ENCODE measurements at regions not wholly inside any gene's neighbourhood (a gene's known extent, or its start where the extent isn't known, plus 50 kb on each side); places are given as distances from the start of the nearest gene placed in this dataset.
"Not testable (repeated sequence)": the region's sequence is repeated elsewhere in the genome, so short reads cannot be mapped to it uniquely, and the experiment has no call there.

- no peaks in the 10 kb centered on the region for H3K27me3 Mint-ChIP-seq
- H3K27ac Mint-ChIP-seq = no peak overlapping the region
- intact Hi-C loops (cut with micrococcal nuclease) = no loop called here
- H3K36me3 Mint-ChIP-seq (ENCODE audit: low read depth) = no peaks in the 10 kb centered on the region
- H3K4me1 Mint-ChIP-seq (ENCODE audit: low read depth) = no peaks in the 10 kb centered on the region
- H3K9me3 Mint-ChIP-seq = peaks cover 18% of the 10 kb centered on the region
- no peak overlapping the region for H3K4me3 Mint-ChIP-seq
These were observed 396.2 kb upstream of the CDIN1 start for GRCh38 chr15:36183201-36183600.

DNA sequence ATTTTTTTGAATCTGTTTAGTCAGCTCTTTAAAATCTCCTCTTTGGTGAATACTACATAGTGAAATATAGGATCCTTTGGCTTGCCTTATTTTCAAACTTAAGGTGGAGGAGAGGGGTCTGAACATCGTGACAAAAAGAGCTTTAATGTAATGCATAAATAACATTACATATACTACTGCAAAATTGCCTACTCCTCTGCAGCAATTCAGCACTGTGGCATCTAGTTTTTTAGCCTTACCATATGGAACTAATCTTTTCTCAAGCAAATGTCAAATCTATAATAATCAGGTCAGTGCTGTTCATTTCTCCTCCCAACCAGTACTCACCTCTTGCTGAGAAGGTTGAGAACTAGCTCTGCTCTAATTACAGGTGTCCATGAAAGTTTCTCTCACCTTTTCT lies 394.0 kb upstream of the CDIN1 start:
- H3K36me3 Mint-ChIP-seq (ENCODE audit: low read depth) = no peaks in the 10 kb centered on the region
- peaks cover 20% of the 10 kb centered on the region for H3K9me3 Mint-ChIP-seq
- H3K27me3 Mint-ChIP-seq = no peaks in the 10 kb centered on the region
- H3K27ac Mint-ChIP-seq = no peak overlapping the region
- H3K4me3 Mint-ChIP-seq = no peak overlapping the region
- H3K4me1 Mint-ChIP-seq (ENCODE audit: low read depth) = no peaks in the 10 kb centered on the region
- intact Hi-C loops (cut with micrococcal nuclease) = no loop called here

DNA sequence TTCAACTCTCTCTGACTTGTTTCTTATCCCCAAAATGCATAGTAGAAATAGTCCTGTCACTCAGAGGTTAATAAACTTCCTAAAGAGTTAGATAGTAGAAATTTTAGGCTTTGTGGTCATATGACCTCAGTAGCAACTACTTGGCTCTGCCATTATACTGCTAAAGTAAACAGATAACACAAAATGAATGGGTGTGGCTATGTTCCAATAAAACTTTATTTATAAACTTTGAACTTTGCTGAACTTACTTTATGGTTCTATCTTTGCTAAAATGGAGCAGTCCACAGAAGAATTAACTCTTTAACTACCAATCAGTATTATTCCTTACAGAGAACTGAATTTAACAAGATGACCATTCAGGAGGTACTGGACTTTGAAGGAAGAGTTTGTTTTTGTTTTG lies 393.6 kb upstream of the CDIN1 start:
- H3K27ac Mint-ChIP-seq = no peak overlapping the region
- no peaks in the 10 kb centered on the region for H3K36me3 Mint-ChIP-seq (ENCODE audit: low read depth)
- intact Hi-C loops (cut with micrococcal nuclease) = no loop called here
- H3K4me1 Mint-ChIP-seq (ENCODE audit: low read depth) = no peaks in the 10 kb centered on the region
- no peaks in the 10 kb centered on the region for H3K27me3 Mint-ChIP-seq
- H3K9me3 Mint-ChIP-seq = peaks cover 24% of the 10 kb centered on the region
- H3K4me3 Mint-ChIP-seq = no peak overlapping the region

DNA sequence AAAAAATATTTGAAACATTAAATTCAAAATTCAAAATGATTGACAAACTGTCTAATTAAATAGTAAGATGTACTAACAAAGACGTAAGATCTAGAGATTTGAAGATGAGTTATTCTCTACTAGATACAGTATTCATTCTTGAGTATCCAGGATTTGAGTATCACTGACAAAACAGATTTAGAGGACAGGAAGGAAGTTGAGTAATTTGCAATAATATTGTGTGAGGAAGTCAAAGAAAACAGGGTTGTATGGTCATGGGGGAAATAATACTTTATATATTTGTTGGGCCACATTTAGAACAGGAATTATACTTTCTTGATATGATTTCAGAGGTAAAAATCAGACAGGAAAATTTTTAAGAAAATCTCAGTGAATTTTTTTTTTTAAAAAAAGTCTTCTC lies 393.1 kb upstream of the CDIN1 start:
- Mint-ChIP-seq H3K27ac (no peak overlapping the region), H3K9me3 (peaks cover 29% of the 10 kb centered on the region), H3K4me3 (no peak overlapping the region), H3K36me3 (ENCODE audit: low read depth) (no peaks in the 10 kb centered on the region), H3K27me3 (no peaks in the 10 kb centered on the region), H3K4me1 (ENCODE audit: low read depth) (no peaks in the 10 kb centered on the region)
- intact Hi-C loops (cut with micrococcal nuclease) = no loop called here

GRCh38 chr15:36191459-36191858 lies 388.0 kb upstream of the CDIN1 start:
- H3K36me3 Mint-ChIP-seq (ENCODE audit: low read depth) = no peaks in the 10 kb centered on the region
- H3K4me1 Mint-ChIP-seq (ENCODE audit: low read depth) = no peaks in the 10 kb centered on the region
- intact Hi-C loops (cut with micrococcal nuclease) = no loop called here
- H3K4me3 Mint-ChIP-seq = no peak overlapping the region
- no peaks in the 10 kb centered on the region for H3K27me3 Mint-ChIP-seq
- H3K9me3 Mint-ChIP-seq = peaks cover 41% of the 10 kb centered on the region
- no peak overlapping the region for H3K27ac Mint-ChIP-seq

DNA sequence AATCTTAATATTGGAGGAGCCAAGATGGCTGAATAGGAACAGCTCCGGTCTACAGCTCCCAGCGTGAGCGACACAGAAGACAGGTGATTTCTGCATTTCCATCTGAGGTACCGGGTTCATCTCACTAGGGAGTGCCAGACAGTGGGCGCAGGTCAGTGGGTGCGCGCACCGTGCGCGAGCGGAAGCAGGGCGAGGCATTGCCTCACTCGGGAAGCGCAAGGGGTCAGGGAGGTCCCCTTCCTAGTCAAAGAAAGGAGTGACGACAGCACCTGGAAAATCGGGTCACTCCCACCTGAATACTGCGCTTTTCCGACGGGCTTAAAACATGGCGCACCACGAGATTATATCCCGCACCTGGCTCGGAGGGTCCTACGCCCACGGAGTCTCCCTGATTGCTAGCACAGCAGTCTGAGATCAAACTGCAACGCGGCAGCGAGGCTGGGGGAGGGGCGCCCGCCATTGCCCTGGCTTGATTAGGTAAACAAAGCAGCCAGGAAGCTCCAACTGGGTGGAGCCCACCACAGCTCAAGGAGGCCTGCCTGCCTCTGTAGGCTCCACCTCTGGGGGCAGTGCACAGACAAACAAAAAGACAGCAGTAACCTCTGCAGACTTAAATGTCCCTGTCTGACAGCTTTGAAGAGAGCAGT lies 383.9 kb upstream of the CDIN1 start:
- H3K27me3 Mint-ChIP-seq; H3K4me1 Mint-ChIP-seq (ENCODE audit: low read depth); intact Hi-C loops (cut with micrococcal nuclease); H3K27ac Mint-ChIP-seq; H3K4me3 Mint-ChIP-seq; H3K36me3 Mint-ChIP-seq (ENCODE audit: low read depth): not testable (repeated sequence)
- H3K9me3 Mint-ChIP-seq = peaks cover 26% of the 10 kb centered on the region

- H3K4me3 Mint-ChIP-seq = no peak overlapping the region
- H3K27ac Mint-ChIP-seq = no peak overlapping the region
- H3K27me3 Mint-ChIP-seq = no peaks in the 10 kb centered on the region
- intact Hi-C loops (cut with micrococcal nuclease) = no loop called here
- no peaks in the 10 kb centered on the region for H3K4me1 Mint-ChIP-seq (ENCODE audit: low read depth)
- H3K9me3 Mint-ChIP-seq = peaks cover 29% of the 10 kb centered on the region
- no peaks in the 10 kb centered on the region for H3K36me3 Mint-ChIP-seq (ENCODE audit: low read depth)
These were observed 370.4 kb upstream of the CDIN1 start for GRCh38 chr15:36208868-36209582.

DNA sequence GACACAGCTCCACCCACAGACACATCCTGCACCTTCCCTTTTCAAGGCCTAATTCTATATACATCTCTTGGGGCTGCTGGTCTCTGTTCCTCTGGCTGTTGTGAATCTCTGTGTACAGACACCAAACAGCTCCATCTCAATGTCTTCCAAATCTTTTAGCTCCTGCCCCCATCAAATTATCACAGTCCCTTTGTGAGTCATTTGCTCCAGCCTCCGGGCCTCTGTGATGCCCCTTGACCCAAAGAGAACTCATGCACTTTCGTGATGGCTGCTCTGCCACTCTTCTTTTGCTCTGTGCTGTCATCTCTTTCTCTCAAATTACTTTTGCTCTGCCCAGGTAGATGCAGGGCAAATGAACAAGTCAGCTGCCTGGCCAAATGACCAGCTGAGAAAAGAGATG lies 369.0 kb upstream of the CDIN1 start:
- H3K27me3 Mint-ChIP-seq = no peaks in the 10 kb centered on the region
- H3K4me3 Mint-ChIP-seq = no peak overlapping the region
- peaks cover 32% of the 10 kb centered on the region for H3K9me3 Mint-ChIP-seq
- H3K4me1 Mint-ChIP-seq (ENCODE audit: low read depth) = no peaks in the 10 kb centered on the region
- H3K36me3 Mint-ChIP-seq (ENCODE audit: low read depth) = no peaks in the 10 kb centered on the region
- intact Hi-C loops (cut with micrococcal nuclease) = no loop called here
- no peak overlapping the region for H3K27ac Mint-ChIP-seq

- Mint-ChIP-seq H3K27me3 (no peaks in the 10 kb centered on the region), H3K36me3 (ENCODE audit: low read depth) (no peaks in the 10 kb centered on the region), H3K4me3 (no peak overlapping the region), H3K27ac (no peak overlapping the region), H3K4me1 (ENCODE audit: low read depth) (no peaks in the 10 kb centered on the region), H3K9me3 (peaks cover 40% of the 10 kb centered on the region)
- intact Hi-C loops (cut with micrococcal nuclease) = no loop called here
These were observed 361.1 kb upstream of the CDIN1 start for GRCh38 chr15:36218322-36218721.

DNA sequence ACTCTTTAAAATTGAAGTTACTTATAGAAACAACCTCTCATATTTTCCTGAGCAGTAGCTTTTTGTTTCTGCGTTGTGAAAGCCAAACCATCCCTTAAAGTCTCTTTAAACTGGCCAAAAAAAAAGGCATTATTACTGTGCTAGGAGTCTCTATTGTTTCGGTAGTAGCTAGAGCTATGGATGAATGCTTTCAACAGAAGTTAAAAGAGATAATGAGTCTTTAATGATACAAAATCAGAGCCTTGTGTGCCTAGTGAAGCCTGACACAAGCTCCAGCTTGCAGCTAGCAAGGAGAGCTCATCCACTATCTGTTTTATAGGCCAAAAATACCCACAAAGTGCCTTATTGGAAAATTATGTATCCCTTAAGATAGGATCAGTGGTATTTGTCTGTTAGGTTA lies 360.4 kb upstream of the CDIN1 start:
- H3K27me3 Mint-ChIP-seq = no peaks in the 10 kb centered on the region
- no peak overlapping the region for H3K27ac Mint-ChIP-seq
- no peak overlapping the region for H3K4me3 Mint-ChIP-seq
- no peaks in the 10 kb centered on the region for H3K4me1 Mint-ChIP-seq (ENCODE audit: low read depth)
- intact Hi-C loops (cut with micrococcal nuclease) = no loop called here
- H3K36me3 Mint-ChIP-seq (ENCODE audit: low read depth) = no peaks in the 10 kb centered on the region
- peaks cover 40% of the 10 kb centered on the region for H3K9me3 Mint-ChIP-seq

- no peaks in the 10 kb centered on the region for H3K36me3 Mint-ChIP-seq (ENCODE audit: low read depth)
- H3K27ac Mint-ChIP-seq = no peak overlapping the region
- intact Hi-C loops (cut with micrococcal nuclease) = no loop called here
- peaks cover 45% of the 10 kb centered on the region for H3K9me3 Mint-ChIP-seq
- no peaks in the 10 kb centered on the region for H3K27me3 Mint-ChIP-seq
- no peak overlapping the region for H3K4me3 Mint-ChIP-seq
- no peaks in the 10 kb centered on the region for H3K4me1 Mint-ChIP-seq (ENCODE audit: low read depth)
These were observed 357.4 kb upstream of the CDIN1 start for GRCh38 chr15:36221992-36222391.

DNA sequence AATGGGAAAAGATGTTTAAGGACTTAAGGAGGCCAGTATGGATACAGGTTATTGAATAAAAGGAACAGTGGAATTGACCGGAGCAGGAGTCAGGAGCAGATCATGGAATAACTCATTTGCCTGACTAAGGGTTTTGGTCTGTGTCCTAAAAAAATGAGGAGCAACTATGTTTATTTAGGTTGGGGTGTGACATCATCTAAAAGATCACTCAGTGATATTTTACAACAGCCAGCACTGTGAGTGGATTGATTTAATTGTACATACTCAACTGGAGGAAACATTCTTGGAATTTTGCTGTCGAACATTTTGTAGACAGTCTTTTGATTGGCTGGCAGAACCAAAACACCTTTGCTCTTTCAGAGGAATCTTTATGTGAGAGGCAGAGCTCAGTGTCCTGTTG lies 348.6 kb upstream of the CDIN1 start:
- Mint-ChIP-seq H3K36me3 (ENCODE audit: low read depth) (no peaks in the 10 kb centered on the region), H3K27me3 (no peaks in the 10 kb centered on the region), H3K9me3 (peaks cover 25% of the 10 kb centered on the region), H3K4me1 (ENCODE audit: low read depth) (no peaks in the 10 kb centered on the region), H3K27ac (no peak overlapping the region), H3K4me3 (no peak overlapping the region)
- intact Hi-C loops (cut with micrococcal nuclease) = no loop called here

DNA sequence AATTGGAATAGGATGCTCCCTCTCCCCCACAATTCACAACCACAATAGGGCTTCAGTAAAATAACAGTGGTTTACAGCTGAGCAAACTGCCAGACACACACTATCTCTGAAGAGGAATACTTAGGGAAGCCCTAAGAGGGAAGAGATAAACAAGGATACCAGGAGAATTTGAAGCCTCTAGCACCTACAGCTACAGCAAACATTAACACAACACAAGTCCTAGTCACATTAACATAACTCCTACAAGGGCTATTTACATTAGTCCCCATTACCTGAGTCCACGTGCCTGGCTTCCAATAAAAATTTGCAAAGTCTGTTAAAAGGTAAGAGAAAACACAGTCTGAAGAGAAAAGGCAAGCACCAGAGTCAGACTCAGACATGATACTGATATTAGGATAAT lies 346.9 kb upstream of the CDIN1 start:
- Mint-ChIP-seq H3K9me3 (peaks cover 17% of the 10 kb centered on the region), H3K27ac (no peak overlapping the region), H3K4me3 (no peak overlapping the region), H3K4me1 (ENCODE audit: low read depth) (no peaks in the 10 kb centered on the region), H3K27me3 (no peaks in the 10 kb centered on the region), H3K36me3 (ENCODE audit: low read depth) (no peaks in the 10 kb centered on the region)
- intact Hi-C loops (cut with micrococcal nuclease) = no loop called here

DNA sequence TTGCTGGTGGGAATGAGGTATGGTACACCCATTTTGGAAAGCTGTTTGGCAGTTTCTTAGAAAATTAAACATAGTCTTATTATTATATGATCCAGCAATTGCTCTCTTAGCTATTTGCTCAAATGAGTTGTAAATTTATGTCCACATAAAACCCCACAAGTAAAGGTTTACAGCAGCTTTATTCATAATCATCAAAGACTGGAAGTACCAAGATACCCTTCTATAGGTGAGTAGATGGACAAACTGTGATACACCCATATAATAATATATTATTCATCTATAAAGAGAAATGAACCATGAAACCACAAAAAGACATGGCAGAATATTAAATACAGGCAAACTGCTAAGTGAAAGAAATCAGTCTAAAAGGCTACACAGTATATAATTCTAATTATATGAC lies 344.7 kb upstream of the CDIN1 start:
- no peak overlapping the region for H3K27ac Mint-ChIP-seq
- no peaks in the 10 kb centered on the region for H3K4me1 Mint-ChIP-seq (ENCODE audit: low read depth)
- H3K4me3 Mint-ChIP-seq = no peak overlapping the region
- H3K9me3 Mint-ChIP-seq = peaks cover 26% of the 10 kb centered on the region
- no peaks in the 10 kb centered on the region for H3K27me3 Mint-ChIP-seq
- no peaks in the 10 kb centered on the region for H3K36me3 Mint-ChIP-seq (ENCODE audit: low read depth)
- intact Hi-C loops (cut with micrococcal nuclease) = no loop called here

DNA sequence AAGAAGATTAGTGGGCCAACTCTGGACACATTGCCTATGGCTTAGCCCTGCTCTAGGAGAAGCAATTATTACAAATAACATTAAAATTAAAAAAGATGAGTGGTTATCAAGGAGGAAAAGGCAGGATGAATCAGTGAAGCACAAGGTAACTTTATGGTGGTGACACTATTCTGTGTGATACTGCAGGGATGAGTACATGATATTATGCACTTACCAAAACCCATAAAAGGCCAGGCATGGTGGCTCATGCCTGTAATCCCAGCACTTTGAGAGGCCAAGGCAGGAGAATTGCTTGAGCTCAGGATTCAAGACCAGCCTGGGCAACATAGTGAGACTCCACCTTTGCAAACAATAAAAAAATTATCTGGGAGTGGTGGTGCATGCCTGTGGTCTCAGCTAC lies 344.3 kb upstream of the CDIN1 start:
- Mint-ChIP-seq H3K36me3 (ENCODE audit: low read depth) (no peaks in the 10 kb centered on the region), H3K4me1 (ENCODE audit: low read depth) (no peaks in the 10 kb centered on the region), H3K27me3 (no peaks in the 10 kb centered on the region), H3K27ac (no peak overlapping the region), H3K4me3 (no peak overlapping the region), H3K9me3 (peaks cover 26% of the 10 kb centered on the region)
- intact Hi-C loops (cut with micrococcal nuclease) = no loop called here
